WERI-Rb-1 (cell line): ENCODE measurements at regions not wholly inside any gene's neighbourhood (a gene's known extent, or its start where the extent isn't known, plus 50 kb on each side); places are given as distances from the start of the nearest gene placed in this dataset.

Source experiments
- DNase-seq: peaks from one replicate; pipeline ENCODE4 v3.0.0-alpha.2; 2020
- H3K27ac ChIP-seq: fragments of 250-450 bp; sonication (Bioruptor Pico); 2 replicates; pipeline ENCODE4 v1.5.1; 2020; ENCODE audit warnings: mild to moderate bottlenecking, moderate library complexity
- H3K27me3 ChIP-seq: fragments of 250-450 bp; sonication (Bioruptor Pico); 2 replicates; pipeline ENCODE4 v1.5.1; 2021; ENCODE audit warnings: mild to moderate bottlenecking, low read depth, moderate library complexity; ENCODE audit not compliant: insufficient read depth, severe bottlenecking
- H3K36me3 ChIP-seq: fragments of 250-450 bp; sonication (Bioruptor Pico); 2 replicates; pipeline ENCODE4 v1.5.1; 2020; ENCODE audit warnings: mild to moderate bottlenecking, moderate library complexity
- H3K4me3 ChIP-seq: 2 replicates; pipeline ENCODE4 v1.5.1; 2011; ENCODE audit warnings: low read depth, mild to moderate bottlenecking, control low read depth, low read length
- H3K9me3 ChIP-seq: fragments of 250-450 bp; sonication (Bioruptor Pico); 2 replicates; pipeline ENCODE4 v1.5.1; 2021; ENCODE audit warnings: mild to moderate bottlenecking, moderate library complexity; ENCODE audit not compliant: severe bottlenecking
- TF ChIP-seq, protein P1 (sequence below): IDR thresholded peaks from 2 replicates; pipeline ENCODE4 v1.5.1; 2011; ENCODE audit warnings: low read depth, mild to moderate bottlenecking, control low read depth, inconsistent platforms, low read length

DNA sequence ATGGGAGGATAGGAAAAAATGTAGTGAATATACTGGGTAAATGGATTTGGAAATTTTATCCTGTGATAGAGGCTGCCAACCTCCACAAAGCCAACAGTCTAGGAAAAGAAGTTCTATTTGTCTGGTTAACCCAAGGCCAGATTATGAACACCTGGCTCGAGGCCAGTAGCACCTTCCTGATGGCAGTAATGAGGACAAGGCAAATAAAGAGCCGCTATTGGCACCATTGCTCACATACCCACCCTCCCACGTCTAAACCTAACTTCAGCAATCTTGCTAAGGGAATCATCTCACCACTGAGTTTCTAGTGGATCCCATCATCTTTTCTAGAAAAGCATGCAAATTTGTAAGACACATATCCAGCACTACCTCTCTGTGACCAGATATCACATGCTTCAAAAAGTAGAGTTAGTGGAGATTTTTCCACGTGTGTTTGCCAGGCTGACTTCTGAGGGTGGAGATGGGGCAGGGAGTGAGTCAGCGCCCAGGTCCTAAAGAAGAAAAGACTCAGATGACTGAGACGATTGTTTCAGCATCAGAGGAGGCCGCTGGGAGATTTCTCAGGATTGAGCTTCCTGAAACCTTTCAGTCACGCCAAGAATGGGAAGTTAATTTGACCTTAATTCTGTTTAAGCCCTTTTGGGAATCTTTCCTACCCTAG is 362.9 kb downstream of the EMP1 start:
- DNase-seq: no peak
- Histone ChIP-seq H3K27ac (no peak overlapping the region), H3K9me3 (no peaks in the 10 kb centered on the region), H3K36me3 (no peaks in the 10 kb centered on the region), H3K27me3 (no peaks in the 10 kb centered on the region), H3K4me3 (no peak overlapping the region)
- TF ChIP-seq, protein P1, sequence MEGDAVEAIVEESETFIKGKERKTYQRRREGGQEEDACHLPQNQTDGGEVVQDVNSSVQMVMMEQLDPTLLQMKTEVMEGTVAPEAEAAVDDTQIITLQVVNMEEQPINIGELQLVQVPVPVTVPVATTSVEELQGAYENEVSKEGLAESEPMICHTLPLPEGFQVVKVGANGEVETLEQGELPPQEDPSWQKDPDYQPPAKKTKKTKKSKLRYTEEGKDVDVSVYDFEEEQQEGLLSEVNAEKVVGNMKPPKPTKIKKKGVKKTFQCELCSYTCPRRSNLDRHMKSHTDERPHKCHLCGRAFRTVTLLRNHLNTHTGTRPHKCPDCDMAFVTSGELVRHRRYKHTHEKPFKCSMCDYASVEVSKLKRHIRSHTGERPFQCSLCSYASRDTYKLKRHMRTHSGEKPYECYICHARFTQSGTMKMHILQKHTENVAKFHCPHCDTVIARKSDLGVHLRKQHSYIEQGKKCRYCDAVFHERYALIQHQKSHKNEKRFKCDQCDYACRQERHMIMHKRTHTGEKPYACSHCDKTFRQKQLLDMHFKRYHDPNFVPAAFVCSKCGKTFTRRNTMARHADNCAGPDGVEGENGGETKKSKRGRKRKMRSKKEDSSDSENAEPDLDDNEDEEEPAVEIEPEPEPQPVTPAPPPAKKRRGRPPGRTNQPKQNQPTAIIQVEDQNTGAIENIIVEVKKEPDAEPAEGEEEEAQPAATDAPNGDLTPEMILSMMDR: no peak

DNA sequence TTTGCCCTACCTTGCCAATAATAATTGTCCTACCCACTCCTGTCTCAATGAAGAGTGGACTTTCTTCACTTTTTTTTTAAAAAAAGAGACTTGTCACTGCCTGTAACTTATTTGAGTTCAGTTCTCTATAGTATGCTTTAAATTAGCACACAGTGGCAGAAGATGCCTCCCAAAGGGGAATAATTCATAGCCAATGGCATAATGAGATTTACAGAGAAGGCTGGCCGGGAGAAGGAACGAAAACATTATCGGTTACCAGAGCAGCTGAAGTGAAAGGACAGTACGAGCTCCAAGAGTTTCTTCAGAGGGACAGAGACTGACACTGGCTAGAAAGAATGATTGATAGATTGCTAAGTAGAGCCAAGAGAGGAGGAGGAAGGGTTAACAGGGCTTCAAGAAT is 356.3 kb downstream of the EMP1 start:
- DNase-seq: no peak
- no peaks in the 10 kb centered on the region for H3K9me3 ChIP-seq
- no peaks in the 10 kb centered on the region for H3K36me3 ChIP-seq
- H3K27me3 ChIP-seq: no peaks in the 10 kb centered on the region
- TF ChIP-seq, protein P1: no peak
- H3K4me3 ChIP-seq: no peak overlapping the region
- H3K27ac ChIP-seq: no peak overlapping the region

DNA sequence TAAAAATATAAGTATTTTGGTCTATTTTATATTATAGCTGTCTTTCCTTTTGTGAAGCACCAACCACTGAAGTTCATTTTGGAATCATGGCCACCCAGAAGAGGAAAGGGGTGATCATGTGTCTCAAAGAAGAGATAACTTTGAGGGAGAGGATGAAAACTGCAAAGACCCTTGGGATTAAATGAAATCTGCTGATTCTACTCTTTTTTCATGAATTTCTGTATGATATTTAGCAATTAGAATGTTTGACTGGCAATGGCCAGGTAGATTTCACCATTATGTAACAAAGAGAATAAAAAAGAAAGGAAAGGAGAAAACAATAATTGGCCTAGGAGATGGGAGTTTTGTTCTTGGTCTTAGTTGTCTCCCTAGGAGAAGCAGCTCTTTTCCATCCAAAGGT is 350.8 kb downstream of the EMP1 start:
- H3K27me3 ChIP-seq: no peaks in the 10 kb centered on the region
- no peak overlapping the region for H3K4me3 ChIP-seq
- no peaks in the 10 kb centered on the region for H3K36me3 ChIP-seq
- H3K9me3 ChIP-seq: no peaks in the 10 kb centered on the region
- DNase-seq: no peak
- no peak overlapping the region for H3K27ac ChIP-seq
- TF ChIP-seq, protein P1: no peak

DNA sequence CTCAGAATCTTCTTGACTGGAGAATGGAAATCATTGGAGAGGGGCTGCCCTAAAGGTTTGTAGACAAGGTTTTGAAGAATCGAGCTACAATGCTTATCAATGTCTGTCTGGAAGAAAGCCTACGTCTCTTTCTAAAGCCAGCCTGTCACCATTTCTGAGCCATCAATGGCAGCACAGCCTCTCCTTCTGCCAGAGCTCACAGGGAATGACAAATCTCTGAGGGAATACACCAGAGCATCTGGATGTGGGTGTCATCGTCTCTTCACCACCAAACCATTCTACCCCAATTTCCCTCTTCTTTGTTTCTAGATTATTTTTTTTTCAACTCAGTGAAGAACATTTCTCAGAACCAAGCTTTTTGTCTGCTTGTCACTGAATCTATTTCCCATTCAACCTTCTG is 349.7 kb downstream of the EMP1 start:
- H3K4me3 ChIP-seq: no peak overlapping the region
- TF ChIP-seq, protein P1: no peak
- no peak for DNase-seq
- H3K27me3 ChIP-seq: no peaks in the 10 kb centered on the region
- no peak overlapping the region for H3K27ac ChIP-seq
- H3K36me3 ChIP-seq: no peaks in the 10 kb centered on the region
- no peaks in the 10 kb centered on the region for H3K9me3 ChIP-seq

DNA sequence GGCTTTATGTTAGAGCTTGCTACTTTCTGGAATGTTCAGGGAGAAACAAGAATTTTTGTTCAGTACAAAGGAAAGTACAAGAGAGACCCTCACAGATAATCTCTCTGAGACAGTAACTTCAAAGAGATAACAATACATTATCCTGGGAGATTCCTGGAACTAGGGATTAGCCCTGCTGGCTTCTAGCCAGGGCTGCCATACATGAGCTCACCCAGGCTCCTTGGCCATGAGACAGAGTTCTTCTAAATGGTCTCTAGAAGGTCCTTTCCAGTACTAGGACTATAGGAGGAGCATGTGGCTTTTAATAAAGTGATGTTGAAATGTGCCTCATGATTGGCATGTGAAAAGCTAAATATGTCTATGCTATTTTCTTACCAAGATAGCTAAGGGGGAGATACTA is 342.5 kb downstream of the EMP1 start:
- Histone ChIP-seq H3K27me3 (no peaks in the 10 kb centered on the region), H3K27ac (no peak overlapping the region), H3K9me3 (no peaks in the 10 kb centered on the region), H3K36me3 (no peaks in the 10 kb centered on the region), H3K4me3 (no peak overlapping the region)
- TF ChIP-seq, protein P1: no peak
- DNase-seq: peak; percentile 59

DNA sequence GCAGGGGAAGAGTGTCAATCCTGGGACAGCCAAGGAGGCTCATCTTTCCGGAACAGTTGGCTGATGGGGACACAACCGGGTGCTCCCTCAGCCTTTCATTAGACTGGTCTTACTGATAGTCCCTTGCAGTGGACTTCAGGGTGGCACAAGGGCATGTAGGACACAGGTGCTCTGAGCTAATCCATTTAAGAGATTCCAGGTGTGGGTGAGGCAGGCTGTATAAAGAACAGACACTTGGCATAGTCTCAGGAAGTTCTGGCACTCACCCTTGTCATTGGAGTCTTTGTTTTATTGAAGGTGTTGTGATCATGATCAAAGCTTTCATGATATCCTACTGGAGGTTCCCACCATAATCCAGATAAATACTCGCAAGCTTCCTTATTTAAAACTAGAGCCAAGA is 341.6 kb downstream of the EMP1 start:
- no peaks in the 10 kb centered on the region for H3K9me3 ChIP-seq

More for the DNA sequence above, 341.6 kb downstream of the EMP1 start:
- DNase-seq: no peak
- Histone ChIP-seq H3K27ac (no peak overlapping the region), H3K27me3 (no peaks in the 10 kb centered on the region), H3K36me3 (no peaks in the 10 kb centered on the region), H3K4me3 (no peak overlapping the region)
- TF ChIP-seq, protein P1: no peak
